Panc1 (cell line): ENCODE measurements at regions not wholly inside any gene's neighbourhood (a gene's known extent, or its start where the extent isn't known, plus 50 kb on each side); places are given as distances from the start of the nearest gene placed in this dataset.

Experiments
- ATAC-seq: fragments of 200-7000 bp; cut with Tn5 transposase; 2 replicates; pipeline ENCODE4 v1.9.1; 2020; ENCODE audit warnings: mild to moderate bottlenecking, moderate library complexity
- BruUV-seq: library from RNA; stranded (reverse); fragments of 400-500 nt; replicated peaks from 2 replicates; lab custom pipeline; 2021; lab: Mats Ljungman, UMichigan
- CTCF ChIA-PET: fragments of 300-600 bp; sonication (Branson Sonifier 250); formaldehyde crosslinking; loops from one replicate; lab custom pipeline; 2022; ENCODE audit warnings: antibody characterized with exemption; lab: Charles Lee
- POLR2A ChIA-PET: fragments of 300-600 bp; sonication (Branson Sonifier 250); formaldehyde crosslinking; loops from one replicate; lab custom pipeline; 2022; ENCODE audit warnings: antibody characterized with exemption; lab: Charles Lee
- DNase-seq: peaks from one replicate; pipeline ENCODE4 v3.0.0-alpha.2; 2010; ENCODE audit warnings: low read depth, low spot score
- H3K27ac ChIP-seq: 2 replicates; pipeline ENCODE4 v1.5.1; 2011; ENCODE audit warnings: mild to moderate bottlenecking, low read length, inconsistent platforms
- H3K27me3 ChIP-seq: fragments of 200-500 bp; sonication (Bioruptor generic); 2 replicates; pipeline ENCODE4 v1.6.0; 2014; ENCODE audit warnings: low read length, inconsistent platforms; ENCODE audit not compliant: control insufficient read depth, insufficient read depth
- H3K36me3 ChIP-seq: fragments of 200-500 bp; sonication (Bioruptor generic); 2 replicates; pipeline ENCODE4 v1.5.1; 2014; ENCODE audit warnings: inconsistent platforms, mild to moderate bottlenecking, low read length, moderate library complexity; ENCODE audit not compliant: control insufficient read depth, insufficient read depth
- H3K4me1 ChIP-seq: 2 replicates; pipeline ENCODE4 v1.5.1; 2011; ENCODE audit warnings: inconsistent platforms, mild to moderate bottlenecking, low read length, moderate library complexity; ENCODE audit not compliant: control insufficient read depth, insufficient read depth
- H3K4me3 ChIP-seq, 2 experiments: 2 replicates each; pipeline ENCODE4 v1.5.1; 2011 to 2012; ENCODE audit warnings: low read depth in 2 of 2, low read length in 2 of 2, mild to moderate bottlenecking in 2 of 2, inconsistent platforms in 1 of 2, moderate library complexity in 1 of 2
- H3K9me3 ChIP-seq: fragments of 200-500 bp; sonication (Bioruptor generic); 2 replicates; pipeline ENCODE4 v1.5.1; 2014; ENCODE audit warnings: low read depth, mild to moderate bottlenecking, inconsistent platforms, low read length, moderate library complexity; ENCODE audit not compliant: control insufficient read depth, insufficient read depth
- CTCF ChIP-seq: fragments of 450-650 bp; IDR thresholded peaks from 2 replicates; pipeline ENCODE4 v1.5.1; 2017; ENCODE audit warnings: mild to moderate bottlenecking
- POLR2AphosphoS5 ChIP-seq: IDR thresholded peaks from 2 replicates; pipeline ENCODE4 v1.6.1; 2012; ENCODE audit warnings: mild to moderate bottlenecking, low read depth, low read length, moderate library complexity
- REST ChIP-seq, 2 experiments: IDR thresholded peaks; 2 replicates each; pipeline ENCODE4 v1.6.1; 2011 to 2012; ENCODE audit warnings: low read depth in 2 of 2, control low read depth in 1 of 2, low read length in 1 of 2, mild to moderate bottlenecking in 1 of 2, moderate library complexity in 1 of 2; ENCODE audit not compliant: insufficient read depth in 1 of 2
- SIN3A ChIP-seq: IDR thresholded peaks from 2 replicates; pipeline ENCODE4 v1.6.1; 2012; ENCODE audit warnings: low read depth, mild to moderate bottlenecking, low read length, moderate library complexity, borderline replicate concordance; ENCODE audit not compliant: insufficient read depth
- TCF7L2 ChIP-seq: IDR thresholded peaks from 2 replicates; pipeline ENCODE4 v1.6.1; 2011; ENCODE audit warnings: mild to moderate bottlenecking, low read depth, low read length, inconsistent platforms
- in situ Hi-C: cut with HindIII; loops from 2 replicates; pipeline ENCODE4 v1.10.0; 2016; ENCODE audit warnings: low sequenced_read_pairs, low pct_unique_long_range_greater_than_20kb
- intact Hi-C: fragments of 100-400 bp; cut with micrococcal nuclease; formaldehyde crosslinking; loops from one replicate; pipeline ENCODE4 v1.10.0; 2022; ENCODE audit not compliant: unreplicated experiment

- ChIA-PET CTCF (no interaction called here), POLR2A (no interaction called here)
- Histone ChIP-seq H3K36me3 (no peaks in the 10 kb centered on the region), H3K27me3 (peaks cover 26% of the 10 kb centered on the region), H3K27ac (no peak overlapping the region), H3K4me1 (no peaks in the 10 kb centered on the region), H3K4me3 (no peak overlapping the region), H3K9me3 (no peaks in the 10 kb centered on the region)
- ATAC-seq (no peak), DNase-seq (no peak)
- no peak for TF ChIP-seq TCF7L2
- no peak for TF ChIP-seq POLR2AphosphoS5
- TF ChIP-seq REST (IDR thresholded peaks at IDR 0.05; ENCODE audit: insufficient read depth in 1 of 2, low read depth in 2 of 2, low read length in 1 of 2): no peak
- no peak for TF ChIP-seq SIN3A
- no peak for TF ChIP-seq CTCF
- intact Hi-C loops (no loop called here), in situ Hi-C loops (no loop called here)
- no TSS peak for BruUV-seq
Observed at GRCh38 chr7:26587536-26587935, 276.9 kb downstream of the SKAP2 start.

- no peak for TF ChIP-seq CTCF
- no peak for TF ChIP-seq SIN3A
- TF ChIP-seq TCF7L2: no peak
- no peak for TF ChIP-seq POLR2AphosphoS5
- no peak for TF ChIP-seq REST (IDR thresholded peaks at IDR 0.05; ENCODE audit: insufficient read depth in 1 of 2, low read depth in 2 of 2, low read length in 1 of 2)
- ATAC-seq (no peak), DNase-seq (no peak)
- ChIA-PET POLR2A (no interaction called here), CTCF (interaction anchor here (0.6 kb wide), 1 partner anchor 727 kb away, joined by 3 read pairs; no protein-coding TSS in a partner anchor)
- H3K27ac ChIP-seq: no peak overlapping the region
- H3K36me3 ChIP-seq: no peaks in the 10 kb centered on the region
- intact Hi-C loops: no loop called here
- peaks cover 26% of the 10 kb centered on the region for H3K27me3 ChIP-seq
- H3K4me1 ChIP-seq: no peaks in the 10 kb centered on the region
- no peaks in the 10 kb centered on the region for H3K9me3 ChIP-seq
- no TSS peak for BruUV-seq
- no peak overlapping the region for H3K4me3 ChIP-seq
- in situ Hi-C loops: no loop called here
Observed at GRCh38 chr7:26588511-26588910, 275.9 kb downstream of the SKAP2 start.
